GM12878 (cell line): ENCODE measurements at regions not wholly inside any gene's neighbourhood (a gene's known extent, or its start where the extent isn't known, plus 50 kb on each side); places are given as distances from the start of the nearest gene placed in this dataset.

Source experiments
- ATAC-seq: fragments of 200-7000 bp; cut with Tn5 transposase; 3 replicates; pipeline ENCODE4 v1.9.1; 2020; ENCODE audit warnings: mild to moderate bottlenecking, moderate library complexity
- BruUV-seq: library from RNA; stranded (reverse); fragments of 400-500 nt; replicated peaks from 2 replicates; lab custom pipeline; 2021; lab: Mats Ljungman, UMichigan
- CTCF ChIA-PET: fragments of 300-600 bp; sonication (Branson Sonifier 250); formaldehyde crosslinking; extraction: SDS; loops from one replicate; lab custom pipeline; 2021; ENCODE audit warnings: inconsistent platforms; lab: Yijun Ruan, JAX
- POLR2A ChIA-PET: fragments of 350-600 bp; formaldehyde crosslinking; extraction: SDS; loops from one replicate; lab custom pipeline; 2021; ENCODE audit warnings: inconsistent platforms; lab: Charles Lee
- RAD21 ChIA-PET: fragments of 300-600 bp; sonication (Branson Sonifier 250); formaldehyde crosslinking; loops from one replicate; lab custom pipeline; 2023; ENCODE audit warnings: antibody characterized with exemption; ENCODE audit not compliant: unreplicated experiment; lab: Charles Lee
- SMC1A ChIA-PET: fragments of 300-600 bp; sonication (Branson Sonifier 250); formaldehyde crosslinking; loops from one replicate; lab custom pipeline; 2023; ENCODE audit not compliant: unreplicated experiment, uncharacterized antibody; lab: Charles Lee
- DNase-seq: peaks from one replicate; pipeline ENCODE4 v3.0.0-alpha.2; 2011; ENCODE audit warnings: low read depth, low spot score
- FAIRE-seq: peaks from 3 replicates; lab custom pipeline; 2011; peaks lifted over from hg19 to GRCh38; lab: Jason Lieb, UNC
- H2AFZ ChIP-seq: 2 replicates; pipeline ENCODE4 v1.6.0; 2011; ENCODE audit warnings: low read depth, low read length, control low read depth; ENCODE audit not compliant: control insufficient read depth
- H3K27ac ChIP-seq: 2 replicates; pipeline ENCODE4 v1.5.1; 2011; ENCODE audit warnings: control low read depth; ENCODE audit not compliant: control insufficient read depth, insufficient read depth
- H3K27me3 ChIP-seq, 2 experiments: replicated peaks in 1 of 2; 2 replicates each; pipeline versions ENCODE4 v1.6.0 to v1.6.1; 2011; ENCODE audit warnings: low read length in 1 of 2; ENCODE audit not compliant: control insufficient read depth in 2 of 2, insufficient read depth in 2 of 2
- H3K36me3 ChIP-seq, 2 experiments: 2 replicates each; pipeline ENCODE4 v1.5.1; 2011; ENCODE audit warnings: low read length in 1 of 2; ENCODE audit not compliant: control insufficient read depth in 2 of 2, insufficient read depth in 2 of 2
- H3K4me1 ChIP-seq: 2 replicates; pipeline ENCODE4 v1.6.1; 2011; ENCODE audit warnings: mild to moderate bottlenecking, low read length, moderate library complexity, mixed read lengths; ENCODE audit not compliant: control insufficient read depth, insufficient read depth
- H3K4me2 ChIP-seq: 2 replicates; pipeline ENCODE4 v1.6.0; 2011; ENCODE audit warnings: control low read depth; ENCODE audit not compliant: control insufficient read depth, insufficient read depth
- H3K4me3 ChIP-seq: fragments of 200-600 bp; sonication (generic); 2 replicates; pipeline ENCODE4 v1.5.1; 2016
- H3K79me2 ChIP-seq: 2 replicates; pipeline ENCODE4 v1.6.0; 2011; ENCODE audit warnings: low read length; ENCODE audit not compliant: control insufficient read depth, insufficient read depth
- H3K9ac ChIP-seq: 2 replicates; pipeline ENCODE4 v1.8.0; 2011; ENCODE audit warnings: low read length, control low read depth, mixed read lengths; ENCODE audit not compliant: control insufficient read depth, insufficient read depth
- H3K9me3 ChIP-seq: replicated peaks from 3 replicates; pipeline ENCODE4 v1.5.1; 2011; ENCODE audit warnings: mild to moderate bottlenecking, low read length; ENCODE audit not compliant: control insufficient read depth, insufficient read depth
- H4K20me1 ChIP-seq: 2 replicates; pipeline ENCODE4 v1.6.0; 2011; ENCODE audit not compliant: control insufficient read depth, insufficient read depth
- BCL11A ChIP-seq: IDR thresholded peaks from 2 replicates; pipeline ENCODE4 v1.6.1; 2011; ENCODE audit warnings: low read depth, low read length
- CHD4 ChIP-seq: fragments of 200-600 bp; sonication (generic); IDR thresholded peaks from 2 replicates; pipeline ENCODE4 v1.6.1; 2016; ENCODE audit warnings: mild to moderate bottlenecking
- MYB ChIP-seq: fragments of 150-350 bp; IDR thresholded peaks from 2 replicates; pipeline ENCODE4 v1.6.1; 2014; ENCODE audit warnings: mild to moderate bottlenecking, low read depth, low read length, borderline replicate concordance
- NR2C2 ChIP-seq: IDR thresholded peaks from 2 replicates; pipeline ENCODE4 v1.6.1; 2011; ENCODE audit warnings: borderline replicate concordance, low read depth; ENCODE audit not compliant: control insufficient read depth, insufficient read length
- NR2F1 ChIP-seq: fragments of 450-650 bp; conservative IDR thresholded peaks from 2 replicates; pipeline ENCODE4 v1.6.1; 2017; ENCODE audit warnings: mild to moderate bottlenecking
- POLR2A ChIP-seq: IDR thresholded peaks from 2 replicates; pipeline ENCODE4 v1.6.1; 2011; ENCODE audit warnings: low read depth, mild to moderate bottlenecking, low read length
- RUNX3 ChIP-seq: IDR thresholded peaks from 2 replicates; pipeline ENCODE4 v1.6.1; 2012; ENCODE audit warnings: low read length, inconsistent platforms
- SMC3 ChIP-seq: IDR thresholded peaks from 2 replicates; pipeline ENCODE4 v1.6.1; 2011; ENCODE audit warnings: low read length, improper control_type of control experiment, borderline replicate concordance
- SRF ChIP-seq, 2 experiments: IDR thresholded peaks; 2 replicates each; pipeline ENCODE4 v1.6.1; 2011; ENCODE audit warnings: low read depth in 2 of 2, low read length in 2 of 2, mild to moderate bottlenecking in 1 of 2, moderate library complexity in 1 of 2
- WRNIP1 ChIP-seq: IDR thresholded peaks from 2 replicates; pipeline ENCODE4 v1.6.1; 2011; ENCODE audit warnings: low read depth, low read length, improper control_type of control experiment, borderline replicate concordance
- ZNF622 ChIP-seq: fragments of 450-650 bp; IDR thresholded peaks from 2 replicates; pipeline ENCODE4 v1.6.1; 2017; ENCODE audit warnings: mild to moderate bottlenecking, inconsistent platforms
- WGBS: methylation state at CpG from one replicate; pipeline ENCODE4 v1.1.6; 2016; ENCODE audit warnings: low lambda C conversion rate; ENCODE audit not compliant: insufficient replicate concordance, insufficient coverage; ENCODE audit errors: missing lambda C conversion rate; 5-methylcytosine and 5-hydroxymethylcytosine counted together
- in situ Hi-C: fragments of 300-500 bp; cut with MboI; formaldehyde crosslinking; loops from 9 replicates; pipeline ENCODE4 v1.14.3; 2018; ENCODE audit warnings: mixed read lengths
- intact Hi-C: fragments of 100-400 bp; cut with micrococcal nuclease; formaldehyde crosslinking; loops from one replicate; pipeline ENCODE4 v1.14.2; 2022; ENCODE audit not compliant: unreplicated experiment
- TF ChIP-seq, protein P1 (sequence below): fragments of 450-650 bp; formaldehyde crosslinking; IDR thresholded peaks from 2 replicates; pipeline ENCODE4 v1.4.0; 2022; ENCODE audit warnings: mild to moderate bottlenecking, moderate library complexity
- TF ChIP-seq, protein P2 (sequence below): fragments of 450-650 bp; IDR thresholded peaks from 2 replicates; pipeline ENCODE4 v1.6.1; 2017; ENCODE audit warnings: mild to moderate bottlenecking
- TF ChIP-seq, protein P3 (sequence below): IDR thresholded peaks from 2 replicates; pipeline ENCODE4 v1.6.1; 2011; ENCODE audit warnings: borderline replicate concordance, low read depth, mild to moderate bottlenecking, moderate library complexity, low read length; ENCODE audit not compliant: insufficient read depth, poor library complexity, severe bottlenecking
- TF ChIP-seq, protein P4 (sequence below): fragments of 450-650 bp; formaldehyde crosslinking; IDR thresholded peaks from 2 replicates; pipeline ENCODE4 v1.5.0; 2022; ENCODE audit warnings: mild to moderate bottlenecking, missing genetic modification characterization

DNA sequence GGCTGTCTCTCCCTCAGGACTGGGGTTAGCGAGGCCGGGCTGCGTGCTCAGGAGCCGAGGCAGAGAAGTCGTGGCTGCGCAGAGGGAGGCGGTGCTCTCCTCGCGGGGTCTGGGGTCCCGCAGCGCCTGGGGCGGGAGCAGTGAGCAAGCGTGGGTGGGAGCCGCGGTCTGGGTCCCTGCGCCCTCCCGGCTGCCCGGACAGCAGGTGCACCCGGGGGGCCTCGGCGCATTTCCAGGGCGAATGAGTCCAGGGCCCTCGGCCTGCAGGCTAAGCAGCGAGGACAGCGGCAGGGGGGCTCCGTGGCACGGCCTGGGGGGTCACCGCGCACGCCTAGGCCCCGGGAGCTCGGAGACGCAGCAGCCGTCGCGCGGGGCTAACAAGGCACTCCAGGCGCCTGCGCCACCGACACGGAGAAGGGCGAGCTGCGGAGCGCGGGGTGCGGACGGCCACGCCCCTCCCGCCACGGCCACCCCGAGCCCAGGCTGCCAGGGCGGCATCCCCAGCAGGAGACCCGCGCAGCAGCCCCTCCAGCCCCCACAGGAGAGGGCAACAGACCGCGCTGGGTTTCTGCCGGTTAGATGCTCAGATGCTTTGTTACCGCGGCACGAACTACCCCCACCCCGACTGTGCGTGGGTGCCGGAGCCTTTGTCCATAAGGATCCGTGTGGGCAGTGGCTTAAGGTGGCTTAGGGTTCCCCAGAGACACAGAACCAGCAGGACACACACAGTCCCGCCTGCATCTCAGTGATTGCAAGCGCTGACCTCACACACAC lies 117.7 kb upstream of the C14orf180 start:
- Histone ChIP-seq H3K9me3 (no peaks in the 10 kb centered on the region), H3K9ac (no peak overlapping the region), H4K20me1 (no peaks in the 10 kb centered on the region; the same call in 1 of the 2 replicates), H3K27ac (no peak overlapping the region), H2AFZ (no peak overlapping the region), H3K36me3 (no peaks in the 10 kb centered on the region), H3K4me1 (no peaks in the 10 kb centered on the region), H3K4me2 (no peak overlapping the region), H3K27me3 (peaks cover 0 to 2% of the 10 kb centered on the region in 2 experiments; a peak in 3 of 4 replicates), H3K79me2 (no peaks in the 10 kb centered on the region), H3K4me3 (no peak overlapping the region)
- in situ Hi-C loops (no loop called here), intact Hi-C loops (no loop called here)
- DNase-seq (no peak), ATAC-seq (no peak), FAIRE-seq (no peak)
- WGBS: 29% methylated on average over 49 of the region's 66 CpGs
- no TSS peak for BruUV-seq
- ChIA-PET RAD21 (no interaction called here), SMC1A (no interaction called here), CTCF (no interaction called here), POLR2A (no interaction called here)
- TF ChIP-seq, protein P1, sequence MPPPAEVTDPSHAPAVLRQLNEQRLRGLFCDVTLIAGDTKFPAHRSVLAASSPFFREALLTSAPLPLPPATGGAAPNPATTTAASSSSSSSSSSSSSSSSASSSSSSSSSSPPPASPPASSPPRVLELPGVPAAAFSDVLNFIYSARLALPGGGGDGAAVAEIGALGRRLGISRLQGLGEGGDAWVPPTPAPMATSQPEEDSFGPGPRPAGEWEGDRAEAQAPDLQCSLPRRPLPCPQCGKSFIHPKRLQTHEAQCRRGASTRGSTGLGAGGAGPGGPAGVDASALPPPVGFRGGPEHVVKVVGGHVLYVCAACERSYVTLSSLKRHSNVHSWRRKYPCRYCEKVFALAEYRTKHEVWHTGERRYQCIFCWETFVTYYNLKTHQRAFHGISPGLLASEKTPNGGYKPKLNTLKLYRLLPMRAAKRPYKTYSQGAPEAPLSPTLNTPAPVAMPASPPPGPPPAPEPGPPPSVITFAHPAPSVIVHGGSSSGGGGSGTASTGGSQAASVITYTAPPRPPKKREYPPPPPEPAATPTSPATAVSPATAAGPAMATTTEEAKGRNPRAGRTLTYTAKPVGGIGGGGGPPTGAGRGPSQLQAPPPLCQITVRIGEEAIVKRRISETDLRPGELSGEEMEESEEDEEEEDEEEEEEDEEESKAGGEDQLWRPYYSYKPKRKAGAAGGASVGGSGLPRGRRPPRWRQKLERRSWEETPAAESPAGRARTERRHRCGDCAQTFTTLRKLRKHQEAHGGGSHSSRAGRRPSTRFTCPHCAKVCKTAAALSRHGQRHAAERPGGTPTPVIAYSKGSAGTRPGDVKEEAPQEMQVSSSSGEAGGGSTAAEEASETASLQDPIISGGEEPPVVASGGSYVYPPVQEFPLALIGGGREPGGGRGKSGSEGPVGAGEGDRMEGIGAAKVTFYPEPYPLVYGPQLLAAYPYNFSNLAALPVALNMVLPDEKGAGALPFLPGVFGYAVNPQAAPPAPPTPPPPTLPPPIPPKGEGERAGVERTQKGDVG: no peak
- TF ChIP-seq SMC3 (no peak), NR2F1 (no peak), SRF (IDR thresholded peaks at IDR 0.05; ENCODE audit: low read depth in 2 of 2, low read length in 2 of 2) (no peak), WRNIP1 (no peak), MYB (no peak), RUNX3 (no peak), CHD4 (no peak), POLR2A (no peak), ZNF622 (no peak), BCL11A (no peak), NR2C2 (no peak)
- TF ChIP-seq, protein P2, sequence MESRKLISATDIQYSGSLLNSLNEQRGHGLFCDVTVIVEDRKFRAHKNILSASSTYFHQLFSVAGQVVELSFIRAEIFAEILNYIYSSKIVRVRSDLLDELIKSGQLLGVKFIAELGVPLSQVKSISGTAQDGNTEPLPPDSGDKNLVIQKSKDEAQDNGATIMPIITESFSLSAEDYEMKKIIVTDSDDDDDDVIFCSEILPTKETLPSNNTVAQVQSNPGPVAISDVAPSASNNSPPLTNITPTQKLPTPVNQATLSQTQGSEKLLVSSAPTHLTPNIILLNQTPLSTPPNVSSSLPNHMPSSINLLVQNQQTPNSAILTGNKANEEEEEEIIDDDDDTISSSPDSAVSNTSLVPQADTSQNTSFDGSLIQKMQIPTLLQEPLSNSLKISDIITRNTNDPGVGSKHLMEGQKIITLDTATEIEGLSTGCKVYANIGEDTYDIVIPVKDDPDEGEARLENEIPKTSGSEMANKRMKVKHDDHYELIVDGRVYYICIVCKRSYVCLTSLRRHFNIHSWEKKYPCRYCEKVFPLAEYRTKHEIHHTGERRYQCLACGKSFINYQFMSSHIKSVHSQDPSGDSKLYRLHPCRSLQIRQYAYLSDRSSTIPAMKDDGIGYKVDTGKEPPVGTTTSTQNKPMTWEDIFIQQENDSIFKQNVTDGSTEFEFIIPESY: no peak
- TF ChIP-seq, protein P3, sequence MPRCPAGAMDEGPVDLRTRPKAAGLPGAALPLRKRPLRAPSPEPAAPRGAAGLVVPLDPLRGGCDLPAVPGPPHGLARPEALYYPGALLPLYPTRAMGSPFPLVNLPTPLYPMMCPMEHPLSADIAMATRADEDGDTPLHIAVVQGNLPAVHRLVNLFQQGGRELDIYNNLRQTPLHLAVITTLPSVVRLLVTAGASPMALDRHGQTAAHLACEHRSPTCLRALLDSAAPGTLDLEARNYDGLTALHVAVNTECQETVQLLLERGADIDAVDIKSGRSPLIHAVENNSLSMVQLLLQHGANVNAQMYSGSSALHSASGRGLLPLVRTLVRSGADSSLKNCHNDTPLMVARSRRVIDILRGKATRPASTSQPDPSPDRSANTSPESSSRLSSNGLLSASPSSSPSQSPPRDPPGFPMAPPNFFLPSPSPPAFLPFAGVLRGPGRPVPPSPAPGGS: no peak
- TF ChIP-seq, protein P4, sequence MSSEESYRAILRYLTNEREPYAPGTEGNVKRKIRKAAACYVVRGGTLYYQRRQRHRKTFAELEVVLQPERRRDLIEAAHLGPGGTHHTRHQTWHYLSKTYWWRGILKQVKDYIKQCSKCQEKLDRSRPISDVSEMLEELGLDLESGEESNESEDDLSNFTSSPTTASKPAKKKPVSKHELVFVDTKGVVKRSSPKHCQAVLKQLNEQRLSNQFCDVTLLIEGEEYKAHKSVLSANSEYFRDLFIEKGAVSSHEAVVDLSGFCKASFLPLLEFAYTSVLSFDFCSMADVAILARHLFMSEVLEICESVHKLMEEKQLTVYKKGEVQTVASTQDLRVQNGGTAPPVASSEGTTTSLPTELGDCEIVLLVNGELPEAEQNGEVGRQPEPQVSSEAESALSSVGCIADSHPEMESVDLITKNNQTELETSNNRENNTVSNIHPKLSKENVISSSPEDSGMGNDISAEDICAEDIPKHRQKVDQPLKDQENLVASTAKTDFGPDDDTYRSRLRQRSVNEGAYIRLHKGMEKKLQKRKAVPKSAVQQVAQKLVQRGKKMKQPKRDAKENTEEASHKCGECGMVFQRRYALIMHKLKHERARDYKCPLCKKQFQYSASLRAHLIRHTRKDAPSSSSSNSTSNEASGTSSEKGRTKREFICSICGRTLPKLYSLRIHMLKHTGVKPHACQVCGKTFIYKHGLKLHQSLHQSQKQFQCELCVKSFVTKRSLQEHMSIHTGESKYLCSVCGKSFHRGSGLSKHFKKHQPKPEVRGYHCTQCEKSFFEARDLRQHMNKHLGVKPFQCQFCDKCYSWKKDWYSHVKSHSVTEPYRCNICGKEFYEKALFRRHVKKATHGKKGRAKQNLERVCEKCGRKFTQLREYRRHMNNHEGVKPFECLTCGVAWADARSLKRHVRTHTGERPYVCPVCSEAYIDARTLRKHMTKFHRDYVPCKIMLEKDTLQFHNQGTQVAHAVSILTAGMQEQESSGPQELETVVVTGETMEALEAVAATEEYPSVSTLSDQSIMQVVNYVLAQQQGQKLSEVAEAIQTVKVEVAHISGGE (CRISPR knock-in tag): no peak
